CD4-positive, alpha-beta T cell treated with Interleukin-1 beta for 1 hour (primary cell): ENCODE measurements at regions not wholly inside any gene's neighbourhood (a gene's known extent, or its start where the extent isn't known, plus 50 kb on each side); places are given as distances from the start of the nearest gene placed in this dataset.
"Not testable (repeated sequence)": the region's sequence is repeated elsewhere in the genome, so short reads cannot be mapped to it uniquely, and the experiment has no call there.

ENCODE experiments used
- DNase-seq, 2 donors: peaks; one replicate each; pipeline ENCODE4 v3.0.0-alpha.2; 2020 to 2022

DNA sequence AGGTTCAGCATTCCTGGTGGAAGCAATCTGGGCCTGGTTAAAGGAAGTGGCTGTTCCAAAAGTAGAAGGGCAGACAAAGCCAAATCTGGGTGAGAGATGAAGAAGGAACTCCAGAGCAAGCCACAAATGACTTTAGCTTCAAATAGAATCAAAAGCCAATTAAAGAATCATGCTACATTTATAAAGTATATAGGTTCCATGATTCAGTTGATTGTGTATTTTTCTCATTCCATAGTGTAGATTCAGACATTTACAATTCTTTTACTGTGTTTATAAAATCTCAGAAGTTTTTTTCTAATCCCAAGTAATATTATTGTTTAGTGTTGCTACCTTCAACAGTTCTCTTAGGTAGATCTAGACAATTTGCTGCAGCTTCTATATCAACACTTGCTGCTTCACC is 262.0 kb downstream of the PLK2 start:
- no peak for DNase-seq

DNA sequence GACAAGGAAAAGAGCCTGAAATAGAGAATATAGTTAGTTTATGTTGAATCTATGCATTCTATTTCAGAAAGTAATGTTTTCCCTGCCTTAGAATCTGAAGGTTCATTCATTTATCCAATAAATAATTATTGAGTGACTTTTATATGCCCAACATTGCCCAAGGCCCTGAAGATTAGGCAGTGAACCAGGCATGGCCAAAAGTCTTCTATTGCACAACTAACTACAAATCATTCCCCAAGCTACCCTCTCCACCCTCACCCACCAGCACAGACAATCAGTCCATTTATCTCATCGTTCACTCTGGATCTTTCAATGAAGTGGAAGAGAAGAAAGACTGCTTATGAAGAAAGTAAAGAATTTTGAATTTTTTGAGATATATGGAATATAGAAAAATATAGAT is 268.4 kb downstream of the PLK2 start:
- no peak for DNase-seq

DNA sequence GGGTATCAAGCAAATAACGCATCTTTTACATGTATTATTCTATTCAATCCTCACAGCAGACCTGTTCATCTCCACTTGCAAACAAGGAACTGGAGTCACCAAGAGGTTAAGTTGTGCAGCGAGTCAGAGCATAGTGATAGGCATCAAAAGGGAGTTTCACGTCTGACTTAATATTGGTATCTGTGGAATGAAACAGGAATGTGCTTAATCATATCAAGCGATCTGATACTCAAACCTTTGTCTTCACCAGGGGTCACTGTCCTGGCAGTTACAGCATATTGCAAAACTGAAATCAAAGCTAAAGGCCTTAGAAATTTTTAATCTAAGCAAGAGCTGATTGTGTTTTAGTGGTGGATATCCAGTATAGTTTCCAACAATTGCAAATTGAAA is 271.6 kb downstream of the PLK2 start:
- no peak for DNase-seq

DNA sequence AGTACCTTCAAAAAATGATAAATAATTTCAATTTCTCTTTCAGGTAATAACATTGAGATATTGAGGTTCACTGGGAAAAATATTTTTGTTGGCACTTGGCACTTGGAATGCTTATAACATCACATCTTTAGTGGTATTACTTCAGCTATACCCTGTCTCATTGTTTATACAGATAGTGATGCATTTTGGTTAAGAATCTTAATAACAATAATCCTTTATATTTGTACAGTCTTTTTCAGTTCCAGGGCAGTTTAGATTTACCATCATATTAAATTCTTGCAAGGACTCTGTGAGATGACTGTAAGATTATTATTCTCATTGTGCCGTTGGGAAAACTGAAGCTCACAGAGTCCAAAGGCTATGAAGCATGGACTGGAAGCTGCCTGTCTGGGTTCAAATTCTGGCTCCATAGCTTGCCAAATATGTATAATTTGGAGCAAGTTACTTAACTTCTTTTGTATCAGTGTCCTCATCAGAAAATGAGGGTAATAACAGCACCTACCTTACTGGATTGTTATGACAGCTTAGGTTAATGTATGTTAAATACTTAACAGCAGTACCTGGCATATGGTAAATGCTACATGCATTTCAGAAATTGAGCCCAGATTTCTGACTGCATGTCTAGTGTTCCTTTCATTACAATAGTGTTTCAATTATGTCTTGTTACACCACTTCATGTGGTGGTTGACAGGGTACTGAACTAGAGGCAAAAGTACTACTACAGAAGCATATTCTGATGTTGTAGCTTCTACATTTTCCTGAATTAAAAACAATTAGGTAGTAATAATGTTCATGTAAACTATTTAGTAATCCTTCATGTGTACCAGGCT is 272.2 kb downstream of the PLK2 start:
- no peak for DNase-seq

DNA sequence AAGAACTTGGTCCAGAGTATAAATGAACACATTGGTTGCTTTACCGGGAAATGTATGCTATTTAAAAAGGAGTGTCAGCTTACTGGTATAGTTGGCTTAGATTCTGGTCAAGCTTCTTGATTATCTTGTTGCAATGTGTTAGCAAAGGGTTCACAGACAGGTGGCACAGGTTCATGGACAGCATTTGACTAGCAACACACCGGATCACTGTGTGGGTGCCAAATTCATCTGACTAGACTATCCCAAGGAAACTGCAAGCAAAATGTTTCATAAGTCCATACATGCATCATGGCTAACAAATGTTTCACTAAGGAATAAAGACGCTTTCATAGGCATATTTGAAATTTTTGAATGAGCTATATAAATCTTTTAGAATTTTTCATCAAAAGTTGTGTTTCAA is 274.1 kb downstream of the PLK2 start:
- DNase-seq = no peak

DNA sequence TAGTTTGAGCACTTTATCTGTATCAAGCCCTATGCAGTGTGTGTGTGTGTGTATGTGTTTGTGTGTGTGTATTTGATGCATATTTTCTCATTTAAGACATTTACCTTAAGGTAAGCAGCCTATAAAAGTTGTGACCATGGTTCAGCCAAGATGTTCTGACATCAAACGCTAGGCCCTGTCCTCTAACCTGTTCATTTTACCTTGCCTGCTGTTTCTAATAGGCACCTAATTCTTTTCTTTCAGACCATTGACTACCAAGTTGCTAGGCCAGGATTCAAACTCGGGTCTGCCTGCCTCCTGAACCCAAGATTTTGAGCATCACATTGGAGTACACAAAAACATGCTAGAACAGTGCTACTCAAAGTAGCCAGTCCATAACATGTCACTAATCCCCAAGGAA is 274.5 kb downstream of the PLK2 start:
- no peak for DNase-seq

DNA sequence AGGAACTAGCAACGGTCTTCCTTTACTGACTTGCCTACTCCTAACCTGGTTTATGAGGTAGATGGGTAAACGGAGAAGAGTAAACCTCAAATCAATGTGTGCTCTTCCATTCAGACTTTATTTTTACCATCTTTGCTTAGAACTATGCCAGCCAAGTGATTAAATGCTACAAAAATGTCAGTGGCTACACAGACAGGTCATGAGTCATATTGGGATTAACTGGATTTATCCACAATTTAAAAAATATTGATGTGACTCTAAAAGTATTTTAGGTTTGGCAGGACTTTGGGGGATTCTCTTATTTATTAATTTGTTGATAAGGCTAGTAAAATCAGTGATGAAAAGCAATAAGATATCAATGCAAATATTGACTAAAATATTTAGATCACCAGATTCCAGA is 275.0 kb downstream of the PLK2 start:
- no peak for DNase-seq

DNA sequence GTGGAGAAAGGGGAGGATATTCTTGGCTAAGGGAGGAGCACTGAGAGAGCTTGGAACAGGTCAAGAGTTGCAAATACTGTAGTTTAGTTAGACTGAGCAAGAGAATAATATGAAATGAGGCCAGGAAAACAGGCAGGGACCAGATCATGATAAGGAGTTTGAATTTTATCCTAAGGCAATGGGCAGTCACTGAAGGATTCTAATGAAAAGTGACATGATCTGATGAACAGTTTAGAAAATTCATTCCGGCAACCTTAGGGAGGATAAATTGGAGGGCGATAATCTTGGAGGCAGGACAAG is 276.1 kb downstream of the PLK2 start:
- DNase-seq = no peak

DNA sequence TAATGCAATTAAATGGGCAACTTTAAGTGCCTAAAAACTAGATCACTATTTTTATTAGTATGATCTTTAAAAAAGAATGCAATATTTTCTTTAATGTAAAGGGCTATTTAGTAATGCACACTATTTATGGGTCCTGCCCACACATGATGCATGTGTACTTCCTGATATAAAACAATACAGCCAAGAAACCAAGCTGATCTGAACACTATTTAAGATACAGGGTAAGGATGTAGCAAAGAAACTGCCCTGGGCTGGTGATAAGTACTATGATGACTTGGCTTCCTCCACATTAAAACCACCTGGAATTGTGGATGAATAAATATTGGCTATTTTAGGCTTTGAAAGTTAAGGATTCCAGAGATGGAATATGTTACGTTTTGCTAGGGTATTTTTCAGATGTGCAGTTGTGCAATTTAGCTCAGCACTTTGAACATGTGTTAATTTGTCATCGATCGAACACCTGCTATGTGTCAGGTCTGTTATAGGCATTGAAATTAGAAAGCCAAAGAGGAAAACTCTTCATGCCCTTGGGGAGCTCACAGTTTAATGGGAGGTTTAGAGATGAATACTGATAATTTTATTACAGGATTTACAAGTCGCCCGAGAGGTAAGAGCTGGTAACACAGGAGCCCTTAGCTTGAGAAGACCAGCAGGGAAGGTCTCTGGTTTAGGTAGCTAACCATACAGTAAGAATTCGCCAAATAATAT is 276.7 kb downstream of the PLK2 start:
- no peak for DNase-seq

DNA sequence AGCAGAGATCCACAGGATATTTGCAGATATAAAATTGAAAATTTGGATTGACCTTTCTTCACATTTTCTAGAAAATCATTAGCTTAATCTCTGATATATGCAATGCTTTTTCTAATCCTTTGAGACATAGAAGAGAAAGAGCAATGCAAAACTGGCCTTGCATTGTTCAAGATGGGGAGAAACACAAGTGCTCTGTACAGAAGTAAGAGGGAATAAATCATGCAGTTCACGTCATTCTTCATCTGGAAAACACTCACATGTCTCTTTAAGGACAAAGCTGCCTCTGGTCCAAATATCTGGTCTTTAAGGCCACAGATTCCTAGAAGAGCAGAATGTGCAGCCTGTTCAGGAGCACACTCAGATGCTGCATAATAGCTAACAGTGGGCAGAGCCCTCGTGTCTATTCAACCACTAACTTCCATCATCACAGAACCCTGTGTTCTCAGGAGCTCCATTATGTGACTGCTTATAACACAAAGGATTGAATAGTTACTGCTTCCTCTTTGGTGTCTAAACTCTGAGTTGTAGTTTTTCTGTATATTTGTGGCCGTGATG is 277.5 kb downstream of the PLK2 start:
- DNase-seq = no peak

DNA sequence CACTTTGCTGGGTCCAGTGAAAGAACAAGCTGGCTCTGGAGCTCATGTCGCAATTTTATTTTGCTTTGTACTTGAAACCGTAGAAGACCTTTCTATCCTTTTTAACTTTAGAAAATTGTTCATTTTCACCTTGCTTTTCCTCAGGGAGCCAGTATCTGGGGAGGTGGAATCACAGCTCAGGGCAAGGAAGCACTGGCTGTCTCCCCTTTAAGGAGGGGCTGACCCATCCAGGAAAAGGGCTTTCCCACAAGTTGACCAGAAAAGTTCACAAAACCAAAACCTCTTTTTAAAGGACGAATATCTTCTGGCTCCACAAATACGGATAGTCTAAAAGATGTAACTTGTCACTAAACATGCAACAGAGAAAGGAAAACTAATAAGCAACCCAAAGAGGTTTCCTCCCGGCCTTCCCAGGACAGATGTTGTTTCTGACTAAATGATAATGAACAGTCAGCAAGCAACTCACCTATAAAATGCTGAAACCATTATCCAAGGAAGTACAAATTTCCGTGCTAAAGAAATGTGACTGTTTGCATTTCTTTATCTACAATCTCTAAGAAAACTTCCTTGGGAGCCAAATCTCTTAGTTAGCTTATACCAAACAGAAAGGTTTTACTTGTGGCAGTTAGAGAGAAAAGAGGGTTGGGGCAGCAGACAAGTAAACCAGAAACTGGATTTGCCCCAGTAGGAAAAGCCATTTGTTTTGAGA is 278.2 kb downstream of the PLK2 start:
- DNase-seq = no peak

DNA sequence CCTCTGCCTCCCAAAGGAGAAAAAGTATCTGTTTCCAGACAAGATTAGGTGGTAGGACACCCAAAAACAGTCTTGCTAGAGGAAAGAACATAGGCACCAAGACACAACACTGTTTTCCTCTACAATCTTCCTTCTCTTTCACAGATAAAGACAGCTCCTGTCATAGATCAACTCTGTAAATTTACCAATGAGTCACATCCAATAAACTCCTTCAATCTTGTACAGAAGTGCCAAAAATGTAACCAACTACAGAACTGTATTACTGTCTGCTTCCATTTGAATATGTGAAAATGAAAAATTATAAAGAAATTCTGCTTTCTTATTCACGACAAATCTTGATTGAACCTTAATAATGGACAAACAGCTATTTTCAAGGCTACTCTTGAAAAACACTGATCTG is 286.9 kb downstream of the PLK2 start:
- DNase-seq = no peak

DNA sequence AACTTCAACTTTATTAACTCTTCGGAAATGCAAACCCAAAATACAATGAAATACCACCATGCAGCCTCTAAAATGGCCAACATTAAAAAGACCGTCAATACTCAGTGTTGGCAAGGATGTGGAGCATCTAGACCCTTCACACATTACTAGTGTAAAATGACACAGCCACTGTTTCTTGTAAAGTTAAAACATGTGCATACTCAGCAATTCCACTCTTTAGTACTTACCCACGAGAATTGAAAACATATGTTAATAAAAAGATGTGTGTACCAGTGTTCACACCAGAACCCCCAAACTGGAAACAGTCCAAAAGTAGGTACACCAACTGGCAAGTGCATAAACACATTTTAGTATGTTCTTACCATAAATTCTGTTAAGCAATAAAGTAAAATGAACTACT is 294.7 kb downstream of the PLK2 start:
- DNase-seq = no peak

DNA sequence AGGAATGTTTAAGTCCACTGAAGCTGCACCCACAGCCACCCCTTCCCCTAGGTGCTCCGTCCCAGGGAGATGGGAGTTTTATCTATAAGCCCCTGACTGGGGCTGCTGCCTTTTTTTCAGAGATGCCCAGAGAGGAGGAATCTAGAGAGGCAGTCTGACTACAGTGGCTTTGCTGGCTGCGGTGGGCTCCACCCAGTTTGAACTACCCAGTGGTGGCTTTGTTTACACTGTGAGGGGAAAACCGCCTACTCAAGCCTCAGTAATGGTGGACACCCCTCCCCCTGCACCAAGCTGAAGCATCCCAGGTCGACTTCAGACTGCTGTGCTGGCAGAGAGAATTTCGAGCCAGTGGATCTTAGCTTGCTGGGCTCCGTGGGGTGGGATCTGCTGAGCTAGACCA is 298.0 kb downstream of the PLK2 start:
- not testable (repeated sequence) for DNase-seq

DNA sequence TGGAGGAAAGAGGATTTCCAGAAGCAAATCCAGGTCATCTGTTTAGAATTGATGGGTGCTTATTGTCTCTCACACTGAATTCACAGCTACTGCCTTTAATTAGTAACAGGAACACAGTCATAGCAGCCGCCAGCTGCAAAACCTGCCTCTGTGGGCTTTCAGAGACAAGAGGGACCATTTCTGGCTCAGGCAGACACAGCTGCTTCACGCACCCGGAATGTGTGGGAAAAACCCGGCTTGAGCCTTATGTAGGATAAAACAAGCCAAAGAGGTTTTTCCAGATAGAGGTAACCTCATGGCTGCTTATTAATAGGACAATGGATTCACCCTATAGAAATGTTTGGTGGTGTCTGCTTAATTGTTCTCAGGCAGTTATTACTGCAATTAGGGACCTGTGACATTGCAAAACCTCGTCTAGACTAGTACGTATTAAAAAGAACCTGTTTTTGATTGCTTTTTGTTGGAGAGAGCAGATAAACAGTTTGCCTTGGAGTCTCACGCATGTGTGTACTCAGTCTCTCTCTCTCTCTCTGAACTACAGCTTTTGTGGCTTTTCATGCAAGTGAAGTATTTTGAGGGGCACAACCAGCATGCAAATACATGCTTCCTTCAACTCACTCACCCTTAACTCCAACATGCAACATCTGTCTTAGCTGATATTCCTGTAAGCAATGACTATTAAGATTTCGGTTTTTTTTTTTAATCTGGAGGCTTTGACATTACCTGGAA is 302.7 kb downstream of the PLK2 start:
- no peak for DNase-seq

DNA sequence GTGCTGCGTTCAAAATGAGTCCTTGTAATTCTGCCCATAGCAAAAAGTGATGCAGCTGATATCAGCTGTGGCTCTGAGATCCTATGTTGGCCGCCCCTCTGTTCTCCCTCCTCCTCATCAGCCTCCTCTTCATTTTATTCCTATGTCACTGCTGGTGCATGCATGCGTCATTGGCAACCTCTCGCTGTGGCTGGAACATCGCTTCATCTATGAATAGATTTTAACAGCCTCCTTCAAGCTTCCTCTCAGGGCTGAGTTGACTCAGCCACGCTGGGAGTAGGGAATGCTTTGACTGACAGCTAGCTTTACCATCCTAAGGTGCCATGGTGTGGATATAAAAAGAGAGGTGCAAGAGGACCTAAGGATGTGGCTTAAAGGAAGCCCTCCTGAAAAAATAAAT is 303.5 kb downstream of the PLK2 start:
- DNase-seq = no peak

DNA sequence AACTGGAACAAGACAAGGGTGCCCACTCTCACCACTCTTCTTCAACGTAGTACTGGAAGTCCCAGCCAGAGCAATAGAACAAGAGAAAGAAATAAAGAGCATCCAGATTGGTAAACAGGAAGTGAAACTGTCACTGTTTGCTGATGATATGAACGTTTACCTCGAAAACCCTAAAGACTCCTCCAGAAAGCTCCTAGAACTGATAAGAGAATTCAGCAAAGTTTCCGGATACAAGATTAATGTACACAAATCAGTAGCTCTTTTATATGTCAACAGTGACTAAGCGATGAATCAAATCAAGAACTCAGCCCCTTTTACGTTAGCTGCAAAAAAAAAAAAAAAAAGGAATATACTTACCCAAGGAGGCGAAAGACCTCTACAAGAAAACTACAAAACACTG is 306.6 kb downstream of the PLK2 start:
- no peak for DNase-seq

DNA sequence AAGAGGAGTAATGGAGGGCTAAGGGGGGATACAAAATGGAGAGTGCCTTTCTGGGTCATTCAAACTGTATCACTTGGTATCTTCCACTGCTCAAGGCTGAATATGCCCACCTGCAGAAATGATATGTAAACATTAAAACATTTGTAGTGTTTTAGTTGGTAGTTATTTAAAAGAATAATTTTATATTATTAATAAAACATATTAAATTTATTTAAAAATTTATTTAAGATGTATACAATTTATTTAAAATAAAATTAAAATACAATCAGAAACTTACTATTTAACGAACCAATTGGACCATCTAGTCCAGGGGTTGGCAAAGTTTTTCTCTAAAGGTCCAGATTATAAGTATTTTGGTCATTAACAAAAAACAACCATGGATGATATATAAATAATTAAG is 308.5 kb downstream of the PLK2 start:
- DNase-seq = no peak

DNA sequence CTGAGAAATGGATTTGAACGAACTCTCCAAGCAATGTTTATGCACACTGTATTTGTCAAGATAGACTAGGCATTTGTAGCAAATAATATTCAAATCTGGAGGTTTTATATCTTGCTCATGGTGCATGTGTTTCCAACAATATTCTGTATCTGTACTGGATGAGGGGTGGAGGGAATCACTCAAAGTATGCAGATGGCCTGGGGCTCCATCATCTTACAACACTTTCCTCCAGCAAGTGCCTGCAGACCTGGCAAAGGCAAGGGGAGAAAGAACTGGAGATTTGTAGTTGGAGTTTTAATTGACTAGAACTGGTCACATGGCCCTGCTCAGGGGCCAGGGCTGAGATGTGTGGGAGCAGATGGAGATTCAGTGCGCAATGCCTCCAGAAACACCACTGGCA is 309.0 kb downstream of the PLK2 start:
- no peak for DNase-seq

DNA sequence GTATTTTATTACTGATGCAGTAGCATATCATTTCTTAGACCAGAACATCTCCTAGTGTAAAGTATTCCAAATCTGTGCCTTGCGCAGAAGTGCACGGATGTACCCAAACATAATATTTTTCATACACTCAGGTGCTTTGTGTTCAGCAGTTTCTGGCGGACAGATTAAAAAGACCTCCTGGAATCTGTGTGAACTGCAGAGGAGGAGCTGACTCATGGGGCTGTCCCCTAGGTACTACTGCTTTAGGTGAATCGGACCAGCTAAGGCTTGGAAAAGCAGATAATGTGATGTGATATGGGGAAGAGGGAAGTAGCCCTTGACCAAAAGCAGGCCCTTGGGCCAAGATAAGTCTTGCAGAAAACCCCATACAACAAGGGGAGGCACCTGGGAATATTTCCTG is 310.1 kb downstream of the PLK2 start:
- DNase-seq = no peak

DNA sequence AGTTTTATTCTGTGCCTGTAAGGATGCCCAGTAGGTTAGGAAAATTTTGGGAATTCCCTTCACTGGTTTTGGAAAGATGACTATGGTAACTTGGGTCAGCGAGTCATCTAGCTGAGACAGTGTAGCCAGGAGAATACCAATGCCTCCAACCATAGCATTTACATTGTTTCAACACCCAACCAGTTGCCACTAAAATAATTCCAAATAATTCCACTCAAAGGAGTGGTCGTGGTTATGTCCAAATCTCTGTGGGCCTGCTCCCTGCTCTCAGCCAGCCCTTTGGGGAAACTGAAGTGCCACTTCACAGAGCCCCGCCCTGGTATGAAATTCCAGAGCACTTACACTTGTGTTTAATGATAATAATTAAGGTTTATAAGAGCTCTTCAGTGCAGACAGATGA is 310.5 kb downstream of the PLK2 start:
- DNase-seq = no peak

DNA sequence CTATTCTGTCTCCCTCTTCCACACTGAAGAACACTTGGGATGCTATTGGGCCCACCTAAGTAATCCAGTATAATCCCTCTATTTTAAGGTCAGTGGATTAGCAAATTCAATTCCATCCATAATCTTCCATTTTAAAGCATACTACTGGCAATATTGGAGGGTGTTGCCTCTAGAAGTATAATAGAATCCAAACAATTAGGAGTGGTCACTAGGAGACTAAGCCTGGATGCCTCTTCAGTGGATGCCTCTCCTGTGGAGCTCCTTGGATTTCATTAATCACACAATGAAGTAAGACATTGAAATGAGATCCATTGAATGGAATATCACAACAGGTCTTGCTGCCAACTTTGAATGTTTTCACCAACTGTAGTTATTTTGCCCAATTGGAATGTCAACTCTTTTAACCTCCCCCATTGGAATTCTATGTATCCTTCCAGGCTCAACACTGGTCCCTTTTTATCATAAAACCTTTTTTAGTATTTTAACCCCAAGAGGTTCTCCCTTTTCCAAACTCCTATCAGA is 311.6 kb downstream of the PLK2 start:
- no peak for DNase-seq

DNA sequence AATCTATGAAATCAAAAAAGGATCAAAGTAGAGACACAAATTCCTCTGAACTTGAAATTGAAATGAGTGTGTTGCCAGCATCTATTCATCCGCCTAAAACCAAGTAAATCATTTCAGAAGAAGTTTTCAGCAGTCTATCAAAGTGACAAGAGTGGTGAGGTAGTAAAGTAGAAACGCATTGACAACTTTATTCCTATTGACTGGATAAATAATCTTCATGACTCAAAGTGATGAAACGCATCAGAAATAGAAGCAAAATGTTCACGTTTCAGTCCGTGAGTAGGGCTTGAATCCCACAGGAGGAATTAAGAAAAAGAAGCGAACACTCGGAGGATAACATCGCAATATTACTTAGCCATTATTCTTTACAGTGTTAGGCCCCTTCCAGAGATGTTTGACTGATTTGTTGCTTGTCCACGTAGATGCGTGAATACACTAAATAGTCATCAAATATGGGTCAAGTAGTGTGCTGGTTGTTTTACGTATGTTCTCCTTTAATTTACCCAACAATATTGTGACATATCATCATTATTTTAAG is 314.4 kb downstream of the PLK2 start:
- no peak for DNase-seq
